NCI-H1417 treated with DMSO at 0.1 percent for 48 hours (cell line): ENCODE measurements at regions not wholly inside any gene's neighbourhood (a gene's known extent, or its start where the extent isn't known, plus 50 kb on each side); places are given as distances from the start of the nearest gene placed in this dataset.
"Not testable (repeated sequence)": the region's sequence is repeated elsewhere in the genome, so short reads cannot be mapped to it uniquely, and the experiment has no call there.

Experiments
- DNase-seq: peaks from one replicate; lab custom pipeline; 2025; lab: John Stamatoyannopoulos, UW

GRCh38 chr21:15932726-15933125, 202.9 kb downstream of the USP25 start:
- DNase-seq, result no peak

DNA sequence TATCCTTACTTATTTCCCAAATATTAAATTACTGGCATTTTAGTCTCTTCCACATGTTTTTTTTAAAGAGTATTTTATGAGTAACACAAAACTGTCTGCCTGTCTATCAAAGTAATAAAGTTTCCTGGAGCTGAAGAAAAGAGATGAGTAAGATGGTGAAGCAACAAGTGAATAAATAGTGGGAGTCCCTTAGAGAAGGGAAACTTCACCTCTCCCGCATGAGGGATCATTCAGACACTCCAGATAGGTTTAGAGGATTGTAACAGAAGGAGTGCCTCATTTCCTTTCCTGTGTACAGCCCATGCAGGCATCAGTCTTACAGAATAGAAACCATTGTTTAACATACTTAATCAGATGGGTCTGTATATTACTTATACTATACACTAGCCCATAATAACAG, 205.7 kb downstream of the USP25 start:
- no peak for DNase-seq

GRCh38 chr21:15943009-15943666, 213.4 kb downstream of the USP25 start:
- DNase-seq, result no peak

DNA sequence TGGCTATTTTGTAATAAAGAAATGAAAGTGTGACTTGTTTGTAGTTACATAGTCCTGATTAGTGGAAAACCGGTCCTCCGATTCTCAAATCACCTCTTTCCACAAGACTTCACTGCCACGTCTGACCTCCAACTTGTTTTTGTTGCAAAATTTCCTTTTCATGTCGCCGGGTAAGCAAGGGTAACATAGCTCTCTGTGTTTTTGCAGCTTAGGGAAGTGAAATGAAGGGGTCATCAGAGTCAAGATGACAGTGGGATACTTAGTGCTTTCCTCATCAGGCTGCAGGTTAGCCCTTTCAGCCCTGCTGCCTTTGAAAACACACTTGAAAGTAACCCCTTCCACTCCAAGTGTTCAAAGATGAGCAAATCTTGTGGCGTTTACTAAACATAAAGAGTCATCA, 217.9 kb downstream of the USP25 start:
- DNase-seq, result no peak

DNA sequence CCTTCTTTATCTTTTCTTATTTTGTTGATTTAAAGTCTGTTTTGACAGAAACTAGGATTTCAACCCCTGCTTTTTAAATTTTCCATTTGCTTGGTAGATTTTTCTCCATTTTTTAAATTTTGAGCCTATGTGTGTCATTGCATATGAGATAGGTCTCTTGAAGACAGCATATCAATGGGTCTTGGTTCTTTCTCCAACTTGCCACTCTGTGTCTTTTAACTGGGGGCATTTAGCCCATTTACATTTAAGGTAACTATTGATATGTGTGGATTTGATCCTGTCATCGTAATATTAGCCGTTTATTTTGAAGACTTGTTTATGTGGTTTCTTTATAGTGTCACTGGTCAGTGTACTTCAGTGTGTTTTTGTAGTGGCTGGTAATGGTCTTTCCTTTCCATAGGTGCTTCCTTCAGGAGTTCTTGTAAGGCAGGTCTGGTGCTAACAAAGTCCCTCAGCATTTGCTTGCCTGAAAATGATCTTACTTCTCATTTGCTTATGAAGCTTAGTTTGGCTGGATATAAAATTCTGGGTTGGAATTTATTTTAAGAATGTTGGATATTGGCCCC, 223.9 kb downstream of the USP25 start:
- no peak for DNase-seq

DNA sequence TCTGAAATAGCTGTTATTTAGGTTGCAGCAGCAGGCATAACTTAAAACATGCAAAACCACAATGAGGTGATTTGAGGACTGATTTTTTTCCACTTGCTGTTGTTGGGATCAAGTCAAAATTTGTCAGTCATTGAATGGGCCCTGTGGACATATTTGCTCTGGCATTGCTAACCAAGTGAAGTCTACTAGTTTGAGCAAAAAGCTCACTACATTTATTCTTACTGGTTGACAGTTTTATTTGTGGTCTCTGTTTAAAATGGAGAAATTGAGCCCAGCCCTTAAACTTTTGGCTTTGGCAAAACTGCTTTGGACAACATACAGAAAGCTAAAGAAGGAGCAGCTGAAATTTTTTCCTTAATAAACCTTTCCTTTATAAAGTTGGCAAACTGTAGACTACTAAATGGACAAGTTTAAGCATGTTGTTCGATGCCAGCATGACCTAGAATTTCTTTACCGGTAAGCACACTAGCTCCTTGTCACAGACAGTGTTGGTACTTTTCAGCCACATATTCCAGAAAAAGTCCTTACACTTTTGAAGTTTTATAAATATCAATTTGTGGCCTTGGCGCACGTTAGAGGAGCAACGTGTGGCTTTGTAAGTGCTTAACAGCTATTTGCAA, 234.6 kb downstream of the USP25 start:
- no peak for DNase-seq

DNA sequence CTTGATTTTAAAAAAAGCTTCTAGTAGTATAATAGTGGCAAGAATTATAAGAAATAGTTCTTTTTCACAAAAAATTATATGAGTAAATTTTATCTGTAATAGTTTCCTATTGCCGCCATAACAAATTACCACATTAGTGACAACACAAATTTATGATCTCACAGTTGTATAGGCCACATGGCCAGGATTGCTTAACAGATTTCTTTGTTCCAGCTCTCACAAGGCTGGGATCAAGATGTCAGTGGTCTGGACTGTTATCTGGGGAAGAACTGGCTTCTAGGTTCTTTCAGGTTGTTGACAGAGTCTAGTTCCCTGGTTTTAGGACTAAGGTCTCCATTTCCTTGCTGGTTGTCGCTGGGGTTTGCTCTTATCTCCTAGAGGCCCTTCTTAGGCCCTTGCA, 236.4 kb downstream of the USP25 start:
- DNase-seq, result no peak

GRCh38 chr21:15966651-15967050, 236.9 kb downstream of the USP25 start:
- DNase-seq, result no peak

DNA sequence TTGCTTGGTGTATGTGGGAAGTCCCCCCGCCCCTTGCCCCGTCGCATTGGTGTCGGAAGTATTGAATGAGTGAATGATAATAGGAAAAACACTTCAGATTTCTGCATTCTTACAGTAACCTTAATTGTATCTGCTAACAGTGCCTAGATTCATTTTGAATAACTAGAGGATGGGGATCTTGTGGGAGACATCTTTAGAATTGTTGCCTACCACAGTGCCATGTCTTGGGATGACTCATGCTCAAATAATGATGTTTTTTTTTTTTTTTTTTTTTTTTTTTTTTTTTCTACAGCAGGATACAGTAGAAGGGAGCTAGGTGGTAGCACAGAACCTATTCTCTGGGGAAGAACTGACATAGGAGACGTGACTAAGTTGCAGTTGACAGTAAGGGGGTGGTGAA, 237.9 kb downstream of the USP25 start:
- DNase-seq, result no peak

GRCh38 chr21:15968776-15969310, 239.1 kb downstream of the USP25 start:
- no peak for DNase-seq

GRCh38 chr21:15976807-15977206, 247.0 kb downstream of the USP25 start:
- DNase-seq, result no peak

DNA sequence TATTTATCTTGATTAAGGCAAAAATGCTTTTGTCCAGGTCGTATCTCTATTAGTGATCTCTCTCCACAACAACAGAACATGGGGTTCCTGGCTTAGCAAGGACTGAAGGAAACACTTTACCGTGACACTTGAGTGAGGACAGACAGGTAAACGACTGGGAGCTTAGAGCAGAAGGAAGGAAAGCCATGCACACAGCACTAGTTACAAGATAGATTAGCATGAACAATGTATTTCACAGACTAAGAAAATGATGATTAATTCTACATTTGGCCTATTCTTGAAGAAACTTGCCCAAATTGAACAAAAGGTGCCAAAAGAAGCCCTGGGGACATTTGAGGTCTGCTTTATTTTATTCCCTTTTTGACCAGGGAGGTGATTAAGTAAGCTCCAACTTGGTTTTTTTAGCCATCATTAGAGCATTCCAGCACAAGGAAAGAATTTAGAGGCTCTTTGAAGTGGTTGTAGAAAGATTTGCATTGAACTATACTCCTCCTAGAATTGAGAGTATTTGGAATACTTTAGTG, 248.5 kb downstream of the USP25 start:
- DNase-seq, result no peak

GRCh38 chr21:15979493-15979892, 249.7 kb downstream of the USP25 start:
- not testable (repeated sequence) for DNase-seq

DNA sequence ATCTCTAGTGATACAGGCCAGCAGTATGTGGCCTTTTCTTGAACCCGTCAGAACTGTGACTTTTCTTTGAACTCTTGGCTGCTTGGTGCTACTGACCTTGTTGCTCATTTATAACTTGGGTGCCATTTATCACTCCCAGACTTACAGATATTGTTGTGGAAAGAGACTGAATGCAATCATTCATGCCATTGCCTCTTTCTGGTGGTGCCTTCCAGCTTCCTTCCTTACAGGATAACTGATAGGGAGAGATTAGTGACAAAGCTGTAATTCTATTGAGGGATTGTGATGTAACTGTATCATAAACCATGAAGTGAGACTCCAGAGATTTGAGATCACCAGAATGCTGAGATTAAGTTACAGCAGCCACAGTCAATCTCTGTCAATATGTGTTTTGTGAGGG, 256.5 kb downstream of the USP25 start:
- DNase-seq, result no peak

- DNase-seq, result no peak
Measured at GRCh38 chr21:15992171-15992570, 262.4 kb downstream of the USP25 start.

- no peak for DNase-seq
Measured at GRCh38 chr21:15993951-15994350, 264.2 kb downstream of the USP25 start.

- DNase-seq, result no peak
Measured at GRCh38 chr21:15999741-16000140, 270.0 kb downstream of the USP25 start.

- DNase-seq, result no peak
Measured at GRCh38 chr21:16002874-16003466, 273.2 kb downstream of the USP25 start.

DNA sequence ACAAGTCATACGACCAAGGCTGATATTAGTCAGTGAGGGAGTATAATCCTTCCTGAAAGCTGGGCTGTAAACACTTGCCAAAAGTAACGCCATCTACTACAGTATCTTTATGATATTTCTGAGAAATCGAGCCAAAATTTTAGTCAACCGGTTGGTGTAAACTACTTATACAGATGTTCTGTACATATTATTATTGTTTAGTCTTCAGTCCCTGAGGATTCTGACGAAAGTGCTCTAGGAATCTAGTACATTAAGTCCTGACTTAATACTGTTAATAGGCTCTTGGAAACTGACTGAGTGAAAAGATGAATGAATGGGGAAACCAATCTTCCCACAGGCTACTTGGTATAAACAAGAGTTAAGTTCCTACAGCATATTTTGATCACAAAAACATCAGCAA, 274.3 kb downstream of the USP25 start:
- DNase-seq, result no peak

- no peak for DNase-seq
Measured at GRCh38 chr21:16004523-16004922, 274.7 kb downstream of the USP25 start.

- no peak for DNase-seq
Measured at GRCh38 chr21:16005996-16006395, 276.2 kb downstream of the USP25 start.

- DNase-seq, result no peak
Measured at GRCh38 chr21:16007943-16008342, 278.2 kb downstream of the USP25 start.

- no peak for DNase-seq
Measured at GRCh38 chr21:16011719-16012118, 281.9 kb downstream of the USP25 start.
